BLaER1 treated with 17β-estradiol and CSF1 and Interleukin-3, amounts not matched to agents 10 nM and 100 nM (cell line): ENCODE measurements at regions not wholly inside any gene's neighbourhood (a gene's known extent, or its start where the extent isn't known, plus 50 kb on each side); places are given as distances from the start of the nearest gene placed in this dataset.

Source experiments
- H3K27ac ChIP-seq, 11 experiments: shearing (Covaris generic); formaldehyde crosslinking; 2 replicates each; pipeline ENCODE4 v1.8.1; 2022
- H3K27me3 ChIP-seq, 11 experiments: shearing (Covaris generic); formaldehyde crosslinking; 2 replicates each; pipeline ENCODE4 v1.8.1; 2022
- H3K36me3 ChIP-seq, 11 experiments: shearing (Covaris generic); formaldehyde crosslinking; 2 replicates each; pipeline ENCODE4 v1.8.1; 2022
- H3K4me1 ChIP-seq, 10 experiments: shearing (Covaris generic); formaldehyde crosslinking; 2 replicates each; pipeline ENCODE4 v1.8.1; 2022
- H3K4me2 ChIP-seq, 11 experiments: shearing (Covaris generic); formaldehyde crosslinking; 2 replicates each; pipeline ENCODE4 v1.8.1; 2022
- H3K4me3 ChIP-seq, 10 experiments: shearing (Covaris generic); formaldehyde crosslinking; 2 replicates each; pipeline ENCODE4 v1.8.1; 2022
- H3K9ac ChIP-seq, 11 experiments: shearing (Covaris generic); formaldehyde crosslinking; 2 replicates each; pipeline ENCODE4 v1.8.1; 2022
- H3K9me3 ChIP-seq, 11 experiments: shearing (Covaris generic); formaldehyde crosslinking; replicated peaks in 1 of 11; 2 replicates each; pipeline ENCODE4 v1.8.1; 2022
- H4K20me1 ChIP-seq, 11 experiments: shearing (Covaris generic); formaldehyde crosslinking; 2 replicates each; pipeline ENCODE4 v1.8.1; 2022
- Cebpa-rat ChIP-seq, 11 experiments: shearing (Covaris generic); IDR thresholded peaks; 2 replicates each; pipeline ENCODE4 v1.8.1; 2022

- Histone ChIP-seq H3K4me1 (peaks cover 20 to 42% (median 35%) of the 10 kb centered on the region in 10 experiments), H3K4me2 (no peak overlapping the region), H3K9me3 (no peaks in the 10 kb centered on the region), H3K36me3 (no peaks in the 10 kb centered on the region), H4K20me1 (no peaks in the 10 kb centered on the region), H3K4me3 (no peak overlapping the region), H3K27me3 (no peaks in the 10 kb centered on the region), H3K27ac (no peak overlapping the region), H3K9ac (no peak overlapping the region)
- no peak for TF ChIP-seq Cebpa-rat (IDR thresholded peaks at IDR 0.05)
These were observed 81.2 kb upstream of the MIER3 start for GRCh38 chr5:57033103-57033502.

DNA sequence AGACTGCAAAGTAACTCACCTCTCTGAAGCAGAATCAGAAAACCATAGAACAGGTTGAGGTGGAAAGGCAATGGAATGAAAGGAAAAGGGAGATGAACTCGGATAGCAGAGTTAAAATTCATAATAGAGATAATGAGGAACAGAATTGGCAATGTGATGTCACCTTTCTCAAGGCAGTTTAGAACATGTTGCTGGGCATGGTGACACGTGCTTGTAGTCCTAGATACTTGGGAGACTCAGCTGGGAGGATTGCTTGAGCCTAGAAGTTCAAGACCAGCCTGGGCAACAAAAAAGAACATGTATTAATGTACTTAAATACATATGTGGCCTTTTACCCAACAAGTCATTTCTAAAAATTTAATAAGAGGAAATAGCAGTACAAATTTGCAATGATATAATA, 81.6 kb upstream of the MIER3 start:
- no peaks in the 10 kb centered on the region for H3K27me3 ChIP-seq
- H3K27ac ChIP-seq, result no peak overlapping the region
- peaks cover 20 to 42% (median 35%) of the 10 kb centered on the region in 10 experiments for H3K4me1 ChIP-seq
- no peaks in the 10 kb centered on the region for H3K9me3 ChIP-seq
- H3K36me3 ChIP-seq, result no peaks in the 10 kb centered on the region
- TF ChIP-seq Cebpa-rat (IDR thresholded peaks at IDR 0.05), result no peak
- H3K4me2 ChIP-seq, result no peak overlapping the region
- no peak overlapping the region for H3K4me3 ChIP-seq
- no peak overlapping the region for H3K9ac ChIP-seq
- H4K20me1 ChIP-seq, result no peaks in the 10 kb centered on the region

DNA sequence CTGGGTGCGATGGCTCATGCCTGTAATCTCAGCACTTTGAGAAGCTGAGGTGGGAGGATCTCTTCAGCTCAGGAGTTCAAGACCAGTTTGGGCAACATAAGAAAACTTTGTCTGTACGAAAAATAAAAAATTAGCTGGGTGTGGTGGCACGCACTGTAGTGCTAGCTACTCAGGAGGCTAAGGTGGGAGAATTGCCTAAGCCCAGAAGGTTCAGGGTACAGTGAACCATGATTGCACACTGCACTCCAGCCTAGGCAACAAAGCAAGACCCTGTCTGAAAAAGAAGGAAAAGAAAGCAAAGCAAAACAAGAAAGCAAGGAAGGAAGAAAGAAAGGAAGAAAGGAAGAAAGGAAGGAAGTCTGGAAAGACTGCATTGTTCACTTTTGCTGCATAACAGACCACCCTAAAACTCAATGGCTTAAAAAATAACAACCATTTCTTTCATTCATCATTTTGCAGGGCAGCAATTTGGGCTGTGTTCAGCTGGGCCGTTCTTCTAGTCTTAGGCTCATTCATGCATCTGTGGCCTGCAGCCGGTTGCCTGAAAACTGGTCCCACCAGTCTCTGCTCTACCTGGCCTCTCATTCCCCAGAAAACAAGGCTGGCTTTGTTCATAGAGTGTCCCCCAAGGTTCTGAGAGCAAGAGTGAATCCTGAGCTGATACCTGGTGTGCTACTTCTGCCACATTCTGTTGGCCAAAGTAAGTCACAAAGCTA, 82.4 kb upstream of the MIER3 start:
- Histone ChIP-seq H3K4me3 (no peak overlapping the region), H3K9me3 (no peaks in the 10 kb centered on the region), H3K9ac (no peak overlapping the region), H3K27me3 (no peaks in the 10 kb centered on the region), H3K27ac (no peak overlapping the region), H3K4me2 (no peak overlapping the region), H4K20me1 (no peaks in the 10 kb centered on the region), H3K36me3 (no peaks in the 10 kb centered on the region), H3K4me1 (peaks cover 20 to 42% (median 35%) of the 10 kb centered on the region in 10 experiments)
- no peak for TF ChIP-seq Cebpa-rat (IDR thresholded peaks at IDR 0.05)

- Histone ChIP-seq H3K36me3 (no peaks in the 10 kb centered on the region), H3K27me3 (no peaks in the 10 kb centered on the region), H4K20me1 (no peaks in the 10 kb centered on the region), H3K27ac (no peak overlapping the region), H3K4me1 (peaks cover 7 to 28% (median 22%) of the 10 kb centered on the region in 10 experiments; a peak in 16 of 20 replicates), H3K4me3 (no peak overlapping the region), H3K9ac (no peak overlapping the region), H3K9me3 (no peaks in the 10 kb centered on the region), H3K4me2 (peak overlapping the region in 2 of 11 experiments; percentile 40 to 42; a peak in 1 of 22 replicates)
- no peak for TF ChIP-seq Cebpa-rat (IDR thresholded peaks at IDR 0.05)
These were observed 84.0 kb upstream of the MIER3 start for GRCh38 chr5:57035955-57036354.

DNA sequence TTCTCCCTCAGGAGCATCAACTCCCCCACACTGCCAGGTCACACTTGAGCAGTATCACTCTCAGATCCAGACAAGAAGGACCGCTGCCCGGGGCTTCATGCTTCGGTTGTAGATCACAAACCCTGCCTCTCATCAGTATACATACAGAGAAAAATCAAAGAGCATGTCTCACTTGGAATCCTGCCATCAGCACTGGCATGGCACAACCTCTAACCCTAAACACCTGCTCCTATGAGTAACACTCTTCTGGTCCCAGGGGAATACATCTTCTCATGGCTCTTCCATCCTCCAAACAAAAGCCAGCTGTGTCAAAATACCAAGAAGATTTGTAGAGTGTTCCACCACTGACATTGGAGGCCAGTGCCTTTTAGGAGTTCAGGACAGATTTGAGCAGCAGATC, 84.8 kb upstream of the MIER3 start:
- no peak overlapping the region for H3K9ac ChIP-seq
- H3K4me3 ChIP-seq, result no peak overlapping the region
- H3K4me1 ChIP-seq, result peaks cover 5 to 21% (median 16%) of the 10 kb centered on the region in 10 experiments; a peak in 16 of 20 replicates
- no peak overlapping the region for H3K27ac ChIP-seq
- no peaks in the 10 kb centered on the region for H3K9me3 ChIP-seq
- H4K20me1 ChIP-seq, result no peaks in the 10 kb centered on the region
- H3K36me3 ChIP-seq, result no peaks in the 10 kb centered on the region
- H3K4me2 ChIP-seq, result peak overlapping the region in 8 of 11 experiments; percentile 12 to 42 (median 31); a peak in 12 of 22 replicates
- TF ChIP-seq Cebpa-rat (IDR thresholded peaks at IDR 0.05), result no peak
- H3K27me3 ChIP-seq, result no peaks in the 10 kb centered on the region

DNA sequence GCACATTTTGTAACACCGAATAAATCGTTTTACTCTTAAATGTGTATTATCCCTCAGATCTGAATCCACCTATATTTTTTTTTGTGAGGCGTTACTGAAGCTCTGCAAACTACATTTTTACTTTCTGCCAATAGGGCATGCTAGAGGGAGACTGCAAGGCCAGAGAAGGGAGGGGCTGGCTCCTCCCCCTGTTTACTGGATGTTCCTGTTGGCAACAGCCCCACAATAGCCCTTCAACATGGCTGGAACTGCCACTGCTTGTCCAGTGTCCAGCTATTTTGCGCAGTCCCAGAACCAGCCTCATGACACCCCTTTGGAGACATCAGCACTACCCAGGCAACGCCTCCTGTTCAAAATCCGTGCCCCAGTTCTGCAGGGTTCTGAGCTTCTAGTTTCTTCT, 85.4 kb upstream of the MIER3 start:
- H3K36me3 ChIP-seq, result no peaks in the 10 kb centered on the region
- H3K27ac ChIP-seq, result no peak overlapping the region
- no peaks in the 10 kb centered on the region for H3K9me3 ChIP-seq
- H3K4me2 ChIP-seq, result peak overlapping the region in 2 of 11 experiments; percentile 30 to 39; a peak in 4 of 22 replicates
- no peak for TF ChIP-seq Cebpa-rat (IDR thresholded peaks at IDR 0.05)
- H3K9ac ChIP-seq, result no peak overlapping the region
- H4K20me1 ChIP-seq, result no peaks in the 10 kb centered on the region
- H3K27me3 ChIP-seq, result no peaks in the 10 kb centered on the region
- H3K4me1 ChIP-seq, result peaks cover 1 to 16% (median 10%) of the 10 kb centered on the region in 10 experiments; a peak in 15 of 20 replicates
- no peak overlapping the region for H3K4me3 ChIP-seq

DNA sequence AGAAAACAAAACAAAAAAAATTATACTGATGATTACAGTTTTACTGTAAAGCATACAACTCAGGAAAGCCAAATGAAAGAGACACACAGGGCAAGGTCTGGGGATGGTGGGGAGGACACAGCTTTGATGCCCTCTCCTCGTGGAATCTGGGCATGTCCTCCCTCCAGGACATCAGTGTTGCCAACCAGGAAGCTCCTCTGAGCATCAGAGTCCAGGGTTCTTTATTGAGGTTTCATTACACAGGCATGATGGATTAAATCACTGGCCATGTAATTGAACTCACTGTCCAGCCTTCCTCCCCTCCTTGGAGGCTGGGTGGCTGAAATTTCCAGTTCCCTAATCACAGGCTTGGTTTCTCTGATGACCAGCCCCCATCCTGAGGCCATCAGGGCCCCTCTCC, 89.6 kb upstream of the MIER3 start:
- Histone ChIP-seq H3K9me3 (no peaks in the 10 kb centered on the region), H3K9ac (no peak overlapping the region), H3K36me3 (no peaks in the 10 kb centered on the region), H3K27ac (no peak overlapping the region), H3K27me3 (no peaks in the 10 kb centered on the region), H4K20me1 (no peaks in the 10 kb centered on the region), H3K4me1 (peaks cover 0 to 10% (median 6%) of the 10 kb centered on the region in 10 experiments; a peak in 12 of 20 replicates), H3K4me2 (no peak overlapping the region), H3K4me3 (no peak overlapping the region)
- no peak for TF ChIP-seq Cebpa-rat (IDR thresholded peaks at IDR 0.05)

- Histone ChIP-seq H3K4me3 (no peak overlapping the region), H3K27me3 (no peaks in the 10 kb centered on the region), H3K36me3 (no peaks in the 10 kb centered on the region), H3K27ac (no peak overlapping the region), H3K4me2 (no peak overlapping the region), H3K4me1 (peaks cover 0 to under 1% (median 0%) of the 10 kb centered on the region in 10 experiments; a peak in 2 of 20 replicates), H3K9ac (no peak overlapping the region), H4K20me1 (no peaks in the 10 kb centered on the region), H3K9me3 (no peaks in the 10 kb centered on the region)
- TF ChIP-seq Cebpa-rat (IDR thresholded peaks at IDR 0.05), result no peak
These were observed 90.6 kb upstream of the MIER3 start for GRCh38 chr5:57042524-57042931.

DNA sequence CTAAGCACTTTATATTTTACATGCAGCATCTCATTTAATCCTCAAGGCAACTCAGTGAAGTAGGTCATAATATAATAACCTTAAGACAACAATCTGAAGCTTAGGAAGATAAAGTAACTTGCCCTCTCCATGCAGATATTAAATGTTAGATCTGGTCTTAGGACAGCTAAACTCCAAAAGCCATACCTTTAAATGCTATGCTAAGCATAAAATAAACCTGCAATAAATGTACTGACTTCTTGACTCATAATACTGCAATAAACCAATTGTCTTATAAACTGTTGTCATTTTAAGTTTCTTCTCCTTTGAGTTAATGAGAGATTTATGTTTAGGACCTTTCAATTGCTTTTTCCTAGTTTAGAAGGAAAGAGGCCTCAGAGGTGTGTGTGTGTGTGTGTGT, 102.2 kb upstream of the MIER3 start:
- no peaks in the 10 kb centered on the region for H3K27me3 ChIP-seq
- H3K36me3 ChIP-seq, result no peaks in the 10 kb centered on the region
- H4K20me1 ChIP-seq, result no peaks in the 10 kb centered on the region
- H3K4me3 ChIP-seq, result no peak overlapping the region
- no peak overlapping the region for H3K9ac ChIP-seq
- H3K4me2 ChIP-seq, result no peak overlapping the region
- H3K4me1 ChIP-seq, result 0 out of 20 replicates have a peak, but pooled peaks cover 0 to 6% (median 0%) of the 10 kb centered on the region in 10 experiments
- no peak overlapping the region for H3K27ac ChIP-seq
- no peaks in the 10 kb centered on the region for H3K9me3 ChIP-seq
- no peak for TF ChIP-seq Cebpa-rat (IDR thresholded peaks at IDR 0.05)

GRCh38 chr5:57054671-57055070, 102.7 kb upstream of the MIER3 start:
- Histone ChIP-seq H3K27me3 (no peaks in the 10 kb centered on the region), H3K36me3 (no peaks in the 10 kb centered on the region), H3K9ac (no peak overlapping the region), H4K20me1 (no peaks in the 10 kb centered on the region), H3K9me3 (no peaks in the 10 kb centered on the region), H3K4me1 (0 out of 20 replicates have a peak, but pooled peaks cover 0 to 6% (median 0%) of the 10 kb centered on the region in 10 experiments), H3K27ac (no peak overlapping the region), H3K4me3 (no peak overlapping the region), H3K4me2 (no peak overlapping the region)
- TF ChIP-seq Cebpa-rat (IDR thresholded peaks at IDR 0.05), result no peak
